ENCODE measurements at regions not wholly inside any gene's neighbourhood (a gene's known extent, or its start where the extent isn't known, plus 50 kb on each side); places are given as distances from the start of the nearest gene placed in this dataset.

GRCh38 chr3:124213641-124214040 is 221.7 kb upstream of the ROPN1 start:
- TF ChIP-seq CTCF (conservative IDR thresholded peaks at IDR 0.05; ENCODE audit: low read length) = no peak
- TF ChIP-seq EZH2phosphoT487 (IDR thresholded peaks at IDR 0.05; ENCODE audit: borderline replicate concordance, low read depth, low read length) = no peak

All from OCI-LY7 (cell line).